HG03095 (cell line): ENCODE measurements at regions not wholly inside any gene's neighbourhood (a gene's known extent, or its start where the extent isn't known, plus 50 kb on each side); places are given as distances from the start of the nearest gene placed in this dataset.

Experiments used
- ATAC-seq: cut with Tn5 transposase; IDR thresholded peaks from one replicate; pipeline ENCODE4 v1.9.1; 2021; ENCODE audit warnings: moderate library complexity; ENCODE audit not compliant: unreplicated experiment

GRCh38 chr14:62133776-62134550 is 371.7 kb downstream of the SNAPC1 start:
- no peak for ATAC-seq

GRCh38 chr14:62138593-62138992 is 376.4 kb downstream of the SNAPC1 start:
- ATAC-seq = no peak

DNA sequence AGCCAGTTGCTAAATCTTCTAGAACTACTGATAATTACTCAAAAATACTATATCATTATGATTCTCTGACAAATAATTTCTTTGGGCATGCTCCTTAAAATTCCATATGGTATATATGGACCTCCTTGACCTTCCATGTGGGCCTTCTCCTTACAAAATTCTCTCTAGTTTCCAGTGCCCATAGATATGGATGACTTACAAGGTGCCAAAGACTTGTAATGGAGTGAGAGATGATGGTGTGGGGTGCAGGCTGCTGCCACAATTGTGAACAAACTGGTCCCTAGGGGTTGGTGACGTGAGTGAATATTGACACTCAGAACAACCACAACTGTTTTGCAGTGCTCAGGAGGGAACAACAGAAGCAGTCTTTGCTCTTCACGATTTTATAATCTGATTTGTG is 378.9 kb downstream of the SNAPC1 start:
- no peak for ATAC-seq

- no peak for ATAC-seq
These were observed 381.0 kb downstream of the SNAPC1 start for GRCh38 chr14:62143245-62143644.

GRCh38 chr14:62144863-62145262 is 382.6 kb downstream of the SNAPC1 start:
- ATAC-seq = no peak

DNA sequence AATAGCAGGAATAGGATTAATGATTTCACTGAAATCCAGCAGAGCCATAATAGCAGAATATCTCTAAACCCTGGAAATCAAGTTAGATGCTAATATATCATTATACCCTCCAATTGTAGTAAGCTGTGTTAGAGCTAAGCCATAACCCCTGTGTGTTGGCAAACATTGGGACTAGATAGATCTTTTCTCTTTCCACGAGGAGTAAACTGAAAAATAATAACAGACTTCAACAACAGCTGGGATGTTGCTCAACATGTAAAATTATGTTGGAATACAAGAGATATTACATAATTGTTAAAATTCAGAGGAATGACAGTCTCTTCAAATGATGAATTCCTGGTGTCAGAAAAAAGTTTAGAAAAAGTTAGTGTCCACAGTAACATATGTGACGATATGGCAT is 383.8 kb downstream of the SNAPC1 start:
- no peak for ATAC-seq

GRCh38 chr14:62156052-62156451 is 393.8 kb downstream of the SNAPC1 start:
- no peak for ATAC-seq

- ATAC-seq = no peak
These were observed 396.6 kb downstream of the SNAPC1 start for GRCh38 chr14:62158779-62159178.

DNA sequence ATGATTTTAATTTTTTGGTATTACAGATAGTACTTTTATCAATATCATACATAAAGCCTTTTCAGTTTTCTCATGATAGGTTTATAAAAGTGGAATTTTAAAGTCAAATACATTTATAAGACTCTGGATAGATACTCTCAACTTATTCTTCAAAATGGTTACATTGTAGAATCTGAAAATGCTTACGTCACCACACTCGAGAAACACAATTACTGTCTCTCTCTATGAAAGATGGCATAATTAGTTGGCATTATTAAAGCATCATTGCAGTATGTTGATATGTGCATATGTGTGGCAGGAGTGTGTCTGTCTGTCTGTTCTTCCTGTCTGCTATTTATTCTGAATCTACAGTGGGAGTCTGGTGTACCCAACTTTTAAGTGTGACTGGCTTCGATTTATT is 397.1 kb downstream of the SNAPC1 start:
- no peak for ATAC-seq

DNA sequence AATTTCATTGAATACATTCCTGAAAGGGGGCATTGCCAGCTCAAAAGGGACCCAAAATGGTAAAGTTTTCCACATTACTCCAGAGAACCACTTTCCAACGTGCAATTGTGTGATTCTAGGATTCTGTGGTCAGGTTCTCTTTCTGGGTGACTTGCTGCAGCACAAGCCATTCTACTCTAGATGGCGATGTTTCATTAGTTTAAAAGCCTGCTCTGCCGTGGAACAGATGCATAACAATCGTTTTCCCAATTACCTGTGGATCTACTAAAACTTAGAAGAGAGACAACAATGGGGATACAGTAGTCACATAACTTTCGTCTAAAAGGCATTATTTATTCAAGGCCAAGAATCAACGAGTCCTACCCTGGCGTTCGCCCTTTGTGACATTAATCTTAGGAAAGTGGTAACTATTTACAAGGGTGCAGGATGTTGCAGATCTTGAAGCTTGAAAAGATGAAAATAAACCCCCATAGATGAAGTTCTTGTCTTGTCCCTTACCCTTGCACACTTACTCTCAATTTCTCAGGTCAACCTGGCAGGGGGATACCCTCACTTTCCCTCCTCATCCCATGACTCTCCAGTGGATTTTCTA is 400.9 kb downstream of the SNAPC1 start:
- peak; percentile 60 for ATAC-seq

- no peak for ATAC-seq
These were observed 406.4 kb downstream of the SNAPC1 start for GRCh38 chr14:62168564-62169155.

DNA sequence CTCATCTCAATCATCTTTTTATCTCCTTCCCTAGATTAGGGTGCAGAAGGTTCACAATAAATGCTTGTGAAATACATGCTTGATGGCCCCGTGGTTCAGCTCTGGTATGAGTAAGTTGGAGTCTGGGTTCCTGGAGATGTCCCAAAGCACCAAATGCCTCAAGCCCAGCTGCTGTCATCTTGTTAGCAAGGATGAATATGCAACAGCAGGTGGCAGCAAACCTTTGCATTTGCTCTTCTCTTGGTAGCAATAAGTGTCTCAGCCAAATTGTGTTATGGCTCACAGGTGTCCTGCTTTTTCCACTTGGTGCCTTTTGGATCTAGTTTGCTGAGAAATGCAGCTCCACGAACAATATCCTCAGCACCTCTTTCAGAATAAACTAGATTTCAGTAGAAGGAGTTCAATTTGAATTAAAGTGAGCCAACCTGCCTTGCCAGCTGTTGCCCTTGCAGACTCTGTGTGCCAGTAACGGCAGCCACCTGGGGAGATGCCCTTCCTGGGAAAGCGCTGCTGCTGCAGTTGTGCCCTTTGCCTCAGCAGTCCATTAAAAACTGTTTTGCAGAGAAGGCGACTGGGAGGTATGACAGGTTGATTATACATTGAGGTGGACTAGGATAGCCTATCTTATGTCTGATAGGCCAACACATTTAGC is 417.3 kb downstream of the SNAPC1 start:
- peak; percentile 55 for ATAC-seq

GRCh38 chr14:62181591-62181990 is 419.4 kb downstream of the SNAPC1 start:
- ATAC-seq = no peak

DNA sequence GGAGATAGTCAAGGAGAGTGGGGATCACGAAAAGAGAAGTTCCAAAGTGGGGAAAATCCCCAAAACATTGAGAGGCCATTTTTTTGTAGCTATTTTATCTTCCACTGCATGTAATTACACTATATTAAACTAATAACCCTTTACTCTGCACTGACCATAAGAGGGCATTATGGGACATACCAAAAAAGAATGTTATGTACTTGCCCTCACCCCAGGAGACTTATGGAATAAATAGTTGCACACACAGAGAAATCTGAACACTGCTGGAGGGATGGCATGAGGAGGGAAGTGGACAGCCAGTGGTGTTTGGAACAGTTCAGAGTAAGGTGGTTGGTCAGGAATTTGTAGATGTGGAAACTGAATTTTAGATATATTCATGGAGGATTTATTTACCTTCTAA is 422.9 kb downstream of the SNAPC1 start:
- ATAC-seq = no peak

DNA sequence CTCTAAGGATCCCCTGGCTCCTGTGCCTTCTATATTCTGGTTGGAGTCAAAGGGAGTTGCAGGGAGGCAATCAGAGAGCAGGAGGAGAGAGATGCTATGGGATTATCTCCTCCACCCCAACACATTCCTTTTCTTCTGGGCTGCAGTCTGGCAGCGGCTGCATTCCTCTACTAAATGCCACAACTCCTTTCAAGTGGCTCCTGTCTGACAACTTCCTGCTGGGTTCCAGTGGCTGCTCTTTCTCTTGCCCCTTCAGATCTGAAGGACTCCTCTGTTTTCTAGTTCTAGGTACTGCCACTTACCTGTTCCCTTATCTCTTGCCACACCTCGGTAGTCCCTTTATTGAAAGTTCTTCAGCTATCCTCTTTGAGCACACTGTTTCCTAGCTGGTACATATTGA is 425.0 kb downstream of the SNAPC1 start:
- no peak for ATAC-seq

GRCh38 chr14:62189698-62190097 is 427.5 kb downstream of the SNAPC1 start:
- ATAC-seq = no peak

DNA sequence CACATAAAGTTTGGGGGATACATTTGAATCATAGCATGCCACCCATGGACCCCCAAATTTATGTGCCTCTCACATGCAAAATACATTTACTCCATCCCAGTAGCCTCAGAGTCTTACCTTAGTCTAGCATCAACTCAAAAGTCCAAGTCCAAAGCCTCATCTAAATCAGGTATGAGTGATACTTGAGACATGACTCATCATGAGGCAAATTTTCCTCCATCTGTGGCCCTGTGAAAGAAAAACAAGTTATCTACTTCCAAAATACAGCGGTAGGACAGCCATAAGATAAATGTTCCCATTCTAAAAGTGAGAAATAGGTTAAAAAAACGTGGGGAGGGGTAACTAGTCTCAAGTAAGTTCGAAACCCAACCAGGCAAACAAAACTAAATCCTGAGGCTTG is 444.2 kb downstream of the SNAPC1 start:
- ATAC-seq = no peak

- no peak for ATAC-seq
These were observed 447.2 kb downstream of the SNAPC1 start for GRCh38 chr14:62209287-62209899.

- no peak for ATAC-seq
These were observed 451.3 kb downstream of the SNAPC1 start for GRCh38 chr14:62213516-62213915.

GRCh38 chr14:62216121-62216520 is 453.9 kb downstream of the SNAPC1 start:
- ATAC-seq = no peak

DNA sequence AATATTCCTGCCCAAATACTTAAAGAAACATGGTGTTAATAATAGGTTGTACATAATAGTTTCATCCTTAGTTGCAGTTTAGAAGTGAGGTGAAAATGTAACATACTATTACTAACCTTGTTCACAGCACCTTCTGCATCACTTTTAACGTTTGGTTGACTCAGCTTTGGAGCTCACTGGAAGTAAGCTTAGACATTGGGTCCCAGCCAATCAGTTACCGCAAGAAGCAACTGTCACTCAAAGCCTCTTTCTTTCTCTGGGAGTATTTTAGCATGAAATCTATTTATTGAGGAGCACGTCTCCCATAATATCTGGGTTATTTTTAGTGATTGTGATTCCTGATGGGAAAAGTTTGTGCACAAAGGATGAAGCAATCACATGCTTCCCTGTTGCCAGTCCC is 472.6 kb downstream of the SNAPC1 start:
- no peak for ATAC-seq
